ENCODE measurements at regions not wholly inside any gene's neighbourhood (a gene's known extent, or its start where the extent isn't known, plus 50 kb on each side); places are given as distances from the start of the nearest gene placed in this dataset.
A peak's percentile ranks its signal among the peaks of the same experiment; 100 is the strongest.
"Not testable (repeated sequence)": the region's sequence is repeated elsewhere in the genome, so short reads cannot be mapped to it uniquely, and the experiment has no call there.

GRCh38 chr1:239112101-239112935 is 274.1 kb upstream of the CHRM3 start:
- no peak for DNase-seq (ENCODE audit: low spot score)

DNA sequence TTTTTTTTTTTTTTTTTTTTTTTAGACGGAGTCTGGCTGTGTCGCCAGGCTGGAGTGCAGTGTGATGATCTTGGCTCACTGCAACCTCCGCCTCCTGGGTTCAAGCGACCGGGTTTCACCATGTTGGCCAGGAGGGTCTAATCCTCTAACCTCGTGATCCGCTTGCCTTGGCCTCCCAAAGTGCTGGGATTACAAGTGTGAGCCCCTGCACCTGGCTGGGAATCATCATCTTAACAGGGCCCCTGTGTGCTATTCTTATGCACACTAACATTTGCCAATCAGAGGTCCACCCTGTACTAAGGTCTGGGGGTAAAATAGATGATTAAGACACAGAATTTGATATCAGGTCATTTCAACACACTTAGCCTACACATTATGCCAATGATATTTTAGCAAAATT is 278.7 kb upstream of the CHRM3 start:
- no peak for DNase-seq (ENCODE audit: low spot score)

GRCh38 chr1:239106689-239107088 is 279.7 kb upstream of the CHRM3 start:
- DNase-seq (ENCODE audit: low spot score) = not testable (repeated sequence)

DNA sequence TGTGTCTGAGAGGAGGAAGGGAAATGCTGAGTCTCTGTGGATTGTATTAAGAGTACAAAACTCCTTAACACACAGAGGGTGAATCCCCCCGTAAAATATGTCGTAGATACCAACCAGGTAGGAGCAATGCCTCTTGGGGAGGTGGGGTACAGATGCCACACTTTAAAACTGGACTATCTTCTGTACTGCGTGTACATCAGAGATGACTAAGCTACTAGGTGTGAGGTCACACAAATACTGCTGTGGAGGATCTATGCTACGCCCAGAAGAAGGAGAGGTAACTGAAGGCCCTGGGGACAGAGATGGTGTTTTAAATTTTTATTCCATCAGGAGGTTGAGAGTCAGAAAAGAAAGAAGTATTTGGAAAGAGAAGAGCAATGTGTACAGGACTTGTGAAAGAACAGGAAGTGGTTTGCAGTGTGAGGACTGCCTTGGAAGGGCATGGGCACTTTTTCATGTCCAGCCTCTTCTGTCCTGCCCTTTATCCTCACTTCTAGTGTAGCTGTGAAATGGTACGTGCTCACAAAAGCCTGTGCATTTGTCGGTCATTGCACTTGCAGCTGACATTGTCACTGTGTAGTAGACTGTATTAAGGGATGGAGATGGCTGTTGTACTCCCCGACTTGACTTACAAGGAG is 287.8 kb upstream of the CHRM3 start:
- DNase-seq (ENCODE audit: low spot score) = no peak

- no peak for DNase-seq (ENCODE audit: low spot score)
These were observed 294.8 kb upstream of the CHRM3 start for GRCh38 chr1:239091537-239091936.

DNA sequence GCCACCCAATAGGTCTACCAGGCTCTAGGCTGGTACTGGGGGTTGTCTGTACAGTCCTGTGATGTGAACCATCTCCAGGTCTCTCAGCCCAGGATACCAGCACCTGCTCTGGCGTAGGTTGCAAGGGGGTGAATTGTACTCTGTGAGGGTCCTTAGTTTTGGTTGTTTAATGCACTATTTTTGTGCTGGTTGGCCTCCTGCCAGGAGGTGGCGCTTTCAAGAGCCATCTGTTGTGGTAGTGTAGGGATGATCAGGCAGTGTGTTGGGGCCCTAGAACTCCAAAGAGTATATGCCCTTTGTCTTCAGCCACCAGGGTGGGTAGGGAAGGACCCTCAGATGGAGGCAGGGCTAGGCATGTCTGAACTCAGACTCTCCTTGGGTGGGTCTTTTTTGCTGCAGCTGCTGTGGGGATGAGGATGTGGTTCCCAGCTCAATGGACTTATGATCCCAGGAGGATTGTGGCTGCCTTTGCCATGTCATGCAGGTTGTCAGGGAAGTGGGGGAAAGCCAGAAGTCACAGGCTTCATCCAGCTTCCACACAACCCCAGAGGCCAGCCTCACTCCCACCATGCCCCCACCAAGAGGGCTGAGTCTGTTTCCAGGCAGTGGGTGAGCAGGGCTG is 301.8 kb upstream of the CHRM3 start:
- DNase-seq (ENCODE audit: low spot score) = no peak

- DNase-seq (ENCODE audit: low spot score) = not testable (repeated sequence)
These were observed 304.4 kb upstream of the CHRM3 start for GRCh38 chr1:239081947-239082346.

DNA sequence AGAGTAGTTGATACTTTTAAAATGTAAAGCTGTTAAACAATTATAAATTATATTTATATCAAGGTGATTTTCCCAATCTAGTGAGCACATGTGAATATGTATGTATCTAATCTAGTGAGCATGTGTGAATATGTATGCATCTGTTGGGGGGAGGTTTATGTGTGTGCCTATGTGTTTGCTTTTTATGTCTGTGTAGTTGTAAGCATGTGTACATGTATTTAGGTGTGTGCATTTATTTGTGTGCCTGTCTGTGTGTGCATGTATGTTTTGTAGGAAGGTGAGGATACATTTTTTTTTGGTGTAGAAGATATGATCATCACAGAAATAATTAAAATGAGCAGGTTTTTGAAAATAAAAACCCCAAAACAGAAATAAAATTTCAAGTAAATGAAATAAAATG is 318.9 kb upstream of the CHRM3 start:
- DNase-seq (ENCODE audit: low spot score) = no peak

DNA sequence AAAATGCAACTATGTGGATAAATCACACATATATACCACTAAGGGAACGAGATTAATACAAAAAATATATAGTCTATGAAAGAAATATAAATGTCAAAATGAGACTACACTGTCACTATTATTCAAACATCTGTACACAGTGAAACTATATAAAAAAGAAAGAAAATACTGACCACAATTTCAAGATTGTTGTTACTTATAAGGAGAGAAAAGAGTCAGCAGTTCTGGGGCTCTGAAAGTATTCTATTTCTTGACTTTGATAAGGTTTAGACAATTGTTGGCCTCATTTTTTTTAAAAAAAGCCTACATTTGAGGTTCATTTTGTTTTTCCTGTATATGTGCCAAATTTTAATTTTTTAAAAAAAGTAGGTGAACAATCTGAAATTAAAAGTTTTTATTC is 319.3 kb upstream of the CHRM3 start:
- no peak for DNase-seq (ENCODE audit: low spot score)

DNA sequence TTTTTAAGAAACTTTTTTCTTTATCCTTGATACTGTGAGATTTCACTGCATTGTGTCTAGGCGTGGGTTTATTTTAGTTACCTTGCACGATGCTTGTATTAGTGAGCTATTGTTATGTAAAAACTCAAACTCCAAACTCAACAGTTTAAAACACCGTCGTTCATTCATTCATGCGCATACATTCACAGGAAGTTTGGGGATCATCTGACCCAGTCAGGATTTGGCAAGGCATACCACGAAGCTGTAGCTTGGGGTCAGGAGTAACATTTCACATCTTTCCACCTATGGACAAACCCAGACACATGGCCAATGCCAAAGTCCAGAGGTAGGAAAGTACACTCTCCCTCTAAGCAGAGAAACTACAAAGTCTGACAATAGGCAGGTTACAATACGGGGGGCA is 324.6 kb upstream of the CHRM3 start:
- no peak for DNase-seq (ENCODE audit: low spot score)

DNA sequence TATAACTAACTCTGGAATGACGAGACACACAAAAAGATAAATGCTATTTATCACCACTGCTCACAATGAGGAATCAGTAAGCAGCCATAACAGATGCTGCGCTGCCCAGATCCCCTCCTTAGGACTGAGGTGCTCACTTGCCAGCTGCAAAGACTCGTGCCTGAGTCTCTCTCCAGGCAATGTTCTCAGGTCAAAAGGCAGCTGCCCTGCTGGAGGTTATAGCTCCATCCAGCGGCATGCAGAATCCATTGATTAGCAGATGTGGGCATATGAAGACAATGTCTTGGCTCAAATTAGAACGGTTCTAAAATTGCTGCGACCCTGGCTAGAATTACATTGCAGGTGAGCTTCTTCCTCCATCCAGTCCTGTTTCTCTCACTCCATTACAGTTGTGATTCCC is 328.2 kb upstream of the CHRM3 start:
- no peak for DNase-seq (ENCODE audit: low spot score)

DNA sequence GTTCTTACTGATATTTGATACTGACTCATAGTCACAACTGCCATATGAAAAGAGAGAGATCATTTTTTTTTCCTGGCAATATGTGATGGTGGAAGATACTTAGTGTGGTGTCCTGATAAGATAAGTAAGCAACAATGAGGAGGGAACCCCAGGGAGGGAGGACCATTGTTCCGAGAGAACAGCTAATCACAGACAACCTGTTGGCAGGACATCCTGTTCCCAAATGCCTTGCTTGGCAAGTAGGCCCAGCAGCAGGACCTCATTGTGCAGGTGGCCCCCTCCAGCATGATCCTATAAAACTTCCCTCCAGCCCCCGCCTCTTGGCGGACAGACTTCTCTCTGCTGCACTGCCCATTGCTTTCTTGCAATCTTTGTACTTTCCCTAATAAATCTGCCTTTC is 329.4 kb upstream of the CHRM3 start:
- DNase-seq (ENCODE audit: low spot score) = no peak

- peak; percentile 69 for DNase-seq (ENCODE audit: low spot score)
These were observed 333.1 kb upstream of the CHRM3 start for GRCh38 chr1:239053279-239053678.

DNA sequence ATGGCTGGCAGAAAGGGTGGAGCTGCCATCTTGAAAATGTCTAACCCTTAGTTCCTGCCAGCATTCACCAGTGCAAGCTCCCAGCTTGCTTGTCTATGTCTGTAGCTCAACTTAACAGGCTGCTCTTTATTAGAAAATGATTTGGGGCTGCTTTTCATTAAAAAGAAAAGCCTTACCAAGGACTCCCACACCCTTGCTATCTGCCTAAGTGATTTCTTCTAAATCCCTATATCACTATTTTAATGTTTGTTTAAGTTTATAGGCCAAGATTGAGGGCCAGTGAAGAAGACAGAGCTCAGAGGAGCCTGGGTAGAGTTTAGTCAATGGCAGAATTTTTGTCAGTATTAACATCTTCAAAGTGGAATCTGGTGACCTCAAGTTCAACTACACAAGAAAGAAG is 336.8 kb upstream of the CHRM3 start:
- peak; percentile 91 for DNase-seq (ENCODE audit: low spot score)

DNA sequence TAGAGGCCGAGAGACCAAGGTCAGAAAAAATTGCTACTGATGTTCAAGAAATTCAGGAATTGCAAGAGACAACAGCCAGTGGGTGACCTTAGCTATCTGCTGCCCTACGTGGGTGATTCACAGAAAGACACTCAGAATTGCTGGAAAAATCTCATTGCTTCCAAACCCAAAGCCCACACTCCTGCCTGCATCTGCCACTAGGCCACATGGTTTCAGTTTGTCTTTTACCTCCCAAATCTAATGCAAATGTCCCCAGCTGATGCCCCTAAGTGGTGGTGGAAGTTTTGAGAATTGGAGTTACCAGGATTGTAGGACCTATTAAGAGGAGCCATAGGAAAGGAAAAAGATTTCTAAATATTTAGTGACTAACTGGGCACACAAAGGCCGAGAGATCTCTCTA is 341.5 kb upstream of the CHRM3 start:
- no peak for DNase-seq (ENCODE audit: low spot score)

GRCh38 chr1:239040523-239040922 is 345.8 kb upstream of the CHRM3 start:
- DNase-seq (ENCODE audit: low spot score) = peak; percentile 48

DNA sequence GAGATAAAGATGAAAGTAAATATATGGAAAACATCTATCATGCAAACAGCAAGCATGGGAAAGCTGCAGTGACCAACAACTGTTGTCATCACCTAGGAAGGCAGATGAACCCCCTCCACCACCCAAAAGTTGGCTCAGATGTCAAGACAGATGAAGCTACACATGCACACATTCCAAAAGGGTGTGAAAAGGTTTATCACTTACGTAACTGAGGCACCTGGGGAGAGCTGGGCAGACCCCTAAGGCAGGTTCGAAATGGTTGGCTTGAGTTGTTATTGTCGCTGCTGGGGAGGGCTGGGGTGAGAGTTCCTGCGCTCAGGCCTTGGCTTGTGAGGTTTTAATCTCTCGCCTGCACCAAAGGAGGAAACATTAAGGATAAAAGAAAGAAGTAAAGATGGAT is 355.1 kb upstream of the CHRM3 start:
- no peak for DNase-seq (ENCODE audit: low spot score)

GRCh38 chr1:239025997-239026694 is 360.2 kb upstream of the CHRM3 start:
- DNase-seq (ENCODE audit: low spot score) = no peak

DNA sequence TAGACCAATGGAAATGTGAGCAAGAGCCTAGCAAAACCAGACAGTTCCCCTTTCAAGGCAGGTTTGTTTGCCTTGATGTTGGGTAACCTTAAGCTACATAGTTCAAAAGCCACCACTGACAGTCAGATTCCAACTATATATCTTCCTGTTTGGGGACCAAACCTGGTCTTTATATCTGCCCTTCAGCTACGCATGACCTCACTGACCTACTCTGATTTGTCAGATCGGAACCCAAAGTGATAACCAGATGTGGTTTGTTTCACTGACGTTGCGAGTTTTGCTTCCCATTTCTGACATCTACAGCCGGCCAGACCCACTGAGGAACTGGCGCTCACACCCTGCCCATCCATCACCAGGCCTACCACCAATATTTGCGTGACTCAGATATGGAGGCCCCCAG is 361.1 kb upstream of the CHRM3 start:
- no peak for DNase-seq (ENCODE audit: low spot score)

DNA sequence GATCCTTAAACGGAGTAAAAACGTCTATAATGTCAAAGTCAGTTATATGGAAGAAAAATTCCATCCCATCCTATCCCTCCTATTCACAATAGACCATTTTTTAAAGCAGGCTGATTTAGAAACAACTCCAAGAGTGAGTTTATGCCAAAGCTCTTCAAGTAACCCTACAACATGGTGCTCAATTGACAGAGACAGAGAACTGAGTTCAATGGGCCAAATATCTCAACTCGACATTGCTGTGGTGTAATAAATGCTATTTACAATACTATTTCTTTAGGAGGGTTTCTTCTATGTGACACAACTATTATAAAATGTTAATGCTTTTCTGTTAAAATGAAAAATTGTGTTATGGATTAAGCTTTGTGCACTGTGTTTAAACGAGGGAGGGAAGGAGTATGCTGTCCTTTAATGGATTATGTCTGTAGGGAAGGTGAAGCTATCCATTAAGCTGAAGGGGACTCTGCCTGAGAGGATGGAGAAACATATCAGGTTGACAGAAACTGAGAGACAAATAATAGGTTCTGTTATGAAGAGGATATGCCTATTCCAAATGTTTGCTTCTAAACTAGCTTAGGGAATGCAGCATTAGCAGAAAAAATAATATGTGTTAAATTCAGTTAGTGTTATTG is 362.5 kb upstream of the CHRM3 start:
- no peak for DNase-seq (ENCODE audit: low spot score)

GRCh38 chr1:239016337-239016736 is 370.0 kb upstream of the CHRM3 start:
- DNase-seq (ENCODE audit: low spot score) = no peak

DNA sequence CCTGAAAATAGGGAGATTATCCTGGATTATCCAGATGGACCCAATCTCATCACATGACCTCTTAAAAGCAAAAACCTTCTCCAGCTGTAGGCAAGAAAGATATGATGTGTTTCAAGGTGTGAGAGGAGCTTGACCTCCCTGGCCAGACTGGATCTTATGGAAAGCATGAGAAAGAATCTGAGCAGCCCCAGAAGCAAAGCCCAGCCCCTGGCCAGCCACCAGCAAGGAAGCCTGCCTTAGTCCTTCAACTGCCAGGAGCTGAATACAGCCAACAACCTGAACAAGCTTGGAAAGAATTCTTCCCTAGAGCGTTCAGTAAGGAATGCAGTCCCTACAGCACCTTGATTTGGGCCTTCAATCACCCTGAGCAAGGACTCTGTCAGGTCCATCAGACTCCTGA is 375.0 kb upstream of the CHRM3 start:
- DNase-seq (ENCODE audit: low spot score) = no peak
